Ishikawa (cell line): ENCODE measurements at regions not wholly inside any gene's neighbourhood (a gene's known extent, or its start where the extent isn't known, plus 50 kb on each side); places are given as distances from the start of the nearest gene placed in this dataset.

ENCODE experiments used
- CEBPB ChIP-seq: IDR thresholded peaks from 2 replicates; pipeline ENCODE4 v1.6.1; 2012
- CREB1 ChIP-seq: IDR thresholded peaks from 2 replicates; pipeline ENCODE4 v1.6.1; 2012; ENCODE audit warnings: low read depth
- EGR1 ChIP-seq: IDR thresholded peaks from 2 replicates; pipeline ENCODE4 v1.6.1; 2012
- EP300 ChIP-seq: IDR thresholded peaks from 2 replicates; pipeline ENCODE4 v1.6.1; 2012; ENCODE audit warnings: borderline replicate concordance
- FOXM1 ChIP-seq: IDR thresholded peaks from 2 replicates; pipeline ENCODE4 v1.6.1; 2012; ENCODE audit warnings: low read depth, borderline replicate concordance
- RAD21 ChIP-seq: IDR thresholded peaks from 2 replicates; pipeline ENCODE4 v1.6.1; 2012; ENCODE audit warnings: low read depth
- TAF1 ChIP-seq: IDR thresholded peaks from 2 replicates; pipeline ENCODE4 v1.6.1; 2012; ENCODE audit warnings: low read depth, mild to moderate bottlenecking
- TEAD4 ChIP-seq: IDR thresholded peaks from 2 replicates; pipeline ENCODE4 v1.6.1; 2012
- YY1 ChIP-seq: IDR thresholded peaks from 2 replicates; pipeline ENCODE4 v1.6.1; 2012; ENCODE audit warnings: low read depth
- ZBTB7A ChIP-seq: IDR thresholded peaks from 2 replicates; pipeline ENCODE4 v1.6.1; 2012; ENCODE audit warnings: low read depth
- TF ChIP-seq, protein P1 (sequence below): IDR thresholded peaks from 2 replicates; pipeline ENCODE4 v1.6.1; 2012
- TF ChIP-seq, protein P2 (sequence below): IDR thresholded peaks from 2 replicates; pipeline ENCODE4 v1.6.1; 2012; ENCODE audit warnings: low read depth, mild to moderate bottlenecking

DNA sequence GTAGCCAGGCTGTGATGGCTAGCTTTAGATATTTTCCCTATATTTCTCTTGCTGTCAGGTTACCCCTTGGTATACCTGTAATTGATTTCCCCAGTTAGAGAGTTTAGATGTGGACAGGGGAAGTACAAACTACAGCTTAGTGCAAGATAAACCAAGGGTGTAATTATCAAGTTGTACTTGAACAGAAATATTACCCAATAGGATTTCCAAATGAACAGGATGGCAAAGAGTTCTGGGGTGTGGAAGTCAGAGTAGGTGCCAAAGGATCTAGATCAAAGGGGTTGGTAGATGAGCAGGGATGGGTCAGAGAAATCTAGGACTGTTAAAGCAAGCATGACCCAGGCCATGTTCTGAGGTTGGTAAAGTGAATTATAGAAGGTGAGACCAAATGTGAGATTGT, 585.2 kb downstream of the CCDC85A start:
- TF ChIP-seq EGR1 (no peak), EP300 (no peak), RAD21 (no peak), ZBTB7A (no peak), TAF1 (no peak), CEBPB (no peak), YY1 (no peak), FOXM1 (no peak), CREB1 (no peak), TEAD4 (no peak)
- TF ChIP-seq, protein P1, sequence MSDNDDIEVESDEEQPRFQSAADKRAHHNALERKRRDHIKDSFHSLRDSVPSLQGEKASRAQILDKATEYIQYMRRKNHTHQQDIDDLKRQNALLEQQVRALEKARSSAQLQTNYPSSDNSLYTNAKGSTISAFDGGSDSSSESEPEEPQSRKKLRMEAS, result no peak
- TF ChIP-seq, protein P2, sequence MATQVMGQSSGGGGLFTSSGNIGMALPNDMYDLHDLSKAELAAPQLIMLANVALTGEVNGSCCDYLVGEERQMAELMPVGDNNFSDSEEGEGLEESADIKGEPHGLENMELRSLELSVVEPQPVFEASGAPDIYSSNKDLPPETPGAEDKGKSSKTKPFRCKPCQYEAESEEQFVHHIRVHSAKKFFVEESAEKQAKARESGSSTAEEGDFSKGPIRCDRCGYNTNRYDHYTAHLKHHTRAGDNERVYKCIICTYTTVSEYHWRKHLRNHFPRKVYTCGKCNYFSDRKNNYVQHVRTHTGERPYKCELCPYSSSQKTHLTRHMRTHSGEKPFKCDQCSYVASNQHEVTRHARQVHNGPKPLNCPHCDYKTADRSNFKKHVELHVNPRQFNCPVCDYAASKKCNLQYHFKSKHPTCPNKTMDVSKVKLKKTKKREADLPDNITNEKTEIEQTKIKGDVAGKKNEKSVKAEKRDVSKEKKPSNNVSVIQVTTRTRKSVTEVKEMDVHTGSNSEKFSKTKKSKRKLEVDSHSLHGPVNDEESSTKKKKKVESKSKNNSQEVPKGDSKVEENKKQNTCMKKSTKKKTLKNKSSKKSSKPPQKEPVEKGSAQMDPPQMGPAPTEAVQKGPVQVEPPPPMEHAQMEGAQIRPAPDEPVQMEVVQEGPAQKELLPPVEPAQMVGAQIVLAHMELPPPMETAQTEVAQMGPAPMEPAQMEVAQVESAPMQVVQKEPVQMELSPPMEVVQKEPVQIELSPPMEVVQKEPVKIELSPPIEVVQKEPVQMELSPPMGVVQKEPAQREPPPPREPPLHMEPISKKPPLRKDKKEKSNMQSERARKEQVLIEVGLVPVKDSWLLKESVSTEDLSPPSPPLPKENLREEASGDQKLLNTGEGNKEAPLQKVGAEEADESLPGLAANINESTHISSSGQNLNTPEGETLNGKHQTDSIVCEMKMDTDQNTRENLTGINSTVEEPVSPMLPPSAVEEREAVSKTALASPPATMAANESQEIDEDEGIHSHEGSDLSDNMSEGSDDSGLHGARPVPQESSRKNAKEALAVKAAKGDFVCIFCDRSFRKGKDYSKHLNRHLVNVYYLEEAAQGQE, result no peak
